ENCODE measurements at regions not wholly inside any gene's neighbourhood (a gene's known extent, or its start where the extent isn't known, plus 50 kb on each side); places are given as distances from the start of the nearest gene placed in this dataset.

- DNase-seq (ENCODE audit: low spot score), result no peak
Measured at GRCh38 chr4:8774071-8774470, 97.6 kb downstream of the HMX1 start.

DNA sequence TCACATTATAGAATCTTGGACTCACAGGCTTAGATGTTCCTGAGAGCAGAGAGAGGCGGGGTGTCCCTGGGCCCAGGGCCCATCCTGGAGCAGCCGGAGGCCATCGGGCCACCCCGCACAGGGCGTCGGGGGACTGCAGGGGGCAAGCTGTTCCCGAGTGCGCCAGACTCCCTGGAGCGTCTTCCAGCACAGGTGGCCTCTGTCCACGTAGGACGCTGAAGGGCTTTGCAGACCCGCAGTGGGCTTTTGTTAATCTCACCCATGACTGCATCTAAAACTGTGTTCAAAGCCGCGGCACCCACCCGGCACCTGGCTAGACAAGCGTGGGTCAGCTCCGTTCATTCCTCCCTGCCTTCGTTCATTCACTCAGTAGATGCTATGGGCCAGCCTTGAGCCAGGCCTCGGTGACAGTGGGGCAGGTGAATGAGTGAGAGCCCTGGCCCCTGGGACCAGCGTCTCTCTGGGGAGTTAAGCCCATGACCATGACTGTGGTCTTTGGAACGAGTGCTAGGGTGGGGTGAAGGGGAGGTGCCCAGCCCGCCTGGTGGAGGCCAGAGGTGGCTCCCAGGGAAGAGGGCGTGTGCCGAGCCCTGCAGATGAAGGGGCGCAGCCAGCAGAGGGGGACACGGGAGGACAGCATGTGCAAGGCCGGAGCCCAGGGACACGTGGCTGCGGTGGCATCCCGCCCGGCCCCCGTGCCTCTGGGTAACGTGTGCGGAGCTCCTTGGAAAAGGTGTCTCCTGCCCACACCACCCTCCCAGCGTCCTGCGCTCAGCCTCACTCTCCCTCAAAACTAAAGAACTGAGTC, 98.3 kb downstream of the HMX1 start:
- DNase-seq (ENCODE audit: low spot score), result no peak

DNA sequence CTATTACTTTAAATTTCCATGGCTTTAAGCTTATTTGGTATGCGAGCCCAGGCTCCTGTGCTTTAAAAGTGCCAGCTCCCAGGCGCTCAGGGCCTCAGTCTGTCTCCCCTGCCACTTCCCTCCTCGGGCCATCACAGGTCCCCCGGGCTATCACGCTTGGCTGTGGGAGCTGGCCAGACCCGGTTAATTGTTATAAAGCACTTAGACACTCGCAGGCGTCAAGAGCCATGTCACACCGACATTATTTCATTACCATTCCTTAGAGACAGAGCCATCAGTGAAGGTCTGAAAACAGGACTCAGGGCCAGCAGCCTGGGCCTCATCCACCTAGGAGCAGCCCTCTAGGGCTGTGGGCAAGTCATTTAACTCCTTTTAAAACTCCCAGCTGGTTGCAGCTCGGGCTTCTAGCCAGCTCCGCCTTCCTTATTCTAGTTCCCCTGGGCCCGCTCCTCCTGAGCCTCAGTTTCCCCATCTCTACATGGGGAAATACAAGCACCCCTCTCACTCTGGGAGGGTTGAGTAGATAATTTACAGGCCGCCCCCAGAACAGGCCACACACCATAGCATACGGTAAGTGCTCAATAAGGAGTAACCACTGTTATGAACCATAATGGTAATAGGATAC, 99.0 kb downstream of the HMX1 start:
- DNase-seq (ENCODE audit: low spot score), result no peak

DNA sequence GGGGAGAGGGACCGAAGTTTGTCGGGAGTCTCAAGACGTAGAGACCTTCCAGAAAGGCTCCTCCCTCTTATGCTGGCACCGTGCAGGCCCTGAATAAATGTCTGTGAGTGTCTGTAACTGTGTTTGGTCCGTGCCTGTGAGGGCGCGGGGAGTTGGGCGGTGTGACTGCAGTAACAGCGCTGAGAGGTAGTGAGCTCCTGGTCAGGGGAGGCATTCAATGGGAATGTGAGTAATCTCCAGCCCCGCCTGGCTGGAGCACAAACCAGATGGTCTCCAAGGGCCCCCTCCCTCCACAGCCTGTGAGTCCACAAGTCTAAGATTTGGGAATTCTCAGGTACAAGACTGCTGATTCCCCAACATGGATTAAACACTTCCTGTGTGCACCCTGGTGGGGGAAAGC, 100.0 kb downstream of the HMX1 start:
- no peak for DNase-seq (ENCODE audit: low spot score)

- no peak for DNase-seq (ENCODE audit: low spot score)
Measured at GRCh38 chr4:8771258-8771590, 100.4 kb downstream of the HMX1 start.

DNA sequence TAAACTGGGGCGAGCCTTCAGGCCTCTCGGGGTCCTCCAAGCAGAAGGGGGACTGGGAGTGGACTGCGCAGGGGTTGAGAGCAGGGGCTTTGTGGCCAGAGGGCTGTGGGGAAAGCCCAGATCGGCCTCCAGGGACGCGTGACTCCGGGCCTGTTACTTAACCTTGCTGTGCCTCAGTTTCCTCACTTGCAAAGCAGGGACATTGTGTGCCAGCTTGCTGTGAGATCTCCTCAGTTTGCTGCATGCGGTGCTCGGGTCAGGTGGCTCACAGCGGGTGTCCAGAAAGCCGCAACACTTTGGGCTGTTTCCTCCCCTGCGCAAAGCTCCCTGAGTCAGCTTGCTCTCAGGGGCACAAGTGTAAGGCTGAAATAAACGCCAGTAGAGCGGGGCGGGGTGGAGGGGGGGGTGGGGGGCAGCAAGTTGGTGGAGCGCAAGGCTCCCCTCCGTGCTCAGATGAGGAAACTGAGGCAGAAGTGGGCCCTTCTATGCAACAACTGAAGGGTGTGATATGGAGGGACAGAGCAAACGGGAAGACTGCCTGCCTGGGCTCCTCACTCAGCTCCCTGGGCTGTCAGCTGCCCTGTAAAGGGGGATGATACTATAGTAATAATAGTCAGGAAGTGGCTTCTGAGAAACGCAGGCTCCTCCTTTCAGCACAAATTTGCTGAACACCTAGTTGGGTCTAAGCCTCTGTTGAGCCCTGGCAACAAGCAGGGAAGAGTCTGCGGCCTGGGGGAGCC, 101.0 kb downstream of the HMX1 start:
- DNase-seq (ENCODE audit: low spot score), result no peak

GRCh38 chr4:8769645-8770517, 101.8 kb downstream of the HMX1 start:
- no peak for DNase-seq (ENCODE audit: low spot score)

DNA sequence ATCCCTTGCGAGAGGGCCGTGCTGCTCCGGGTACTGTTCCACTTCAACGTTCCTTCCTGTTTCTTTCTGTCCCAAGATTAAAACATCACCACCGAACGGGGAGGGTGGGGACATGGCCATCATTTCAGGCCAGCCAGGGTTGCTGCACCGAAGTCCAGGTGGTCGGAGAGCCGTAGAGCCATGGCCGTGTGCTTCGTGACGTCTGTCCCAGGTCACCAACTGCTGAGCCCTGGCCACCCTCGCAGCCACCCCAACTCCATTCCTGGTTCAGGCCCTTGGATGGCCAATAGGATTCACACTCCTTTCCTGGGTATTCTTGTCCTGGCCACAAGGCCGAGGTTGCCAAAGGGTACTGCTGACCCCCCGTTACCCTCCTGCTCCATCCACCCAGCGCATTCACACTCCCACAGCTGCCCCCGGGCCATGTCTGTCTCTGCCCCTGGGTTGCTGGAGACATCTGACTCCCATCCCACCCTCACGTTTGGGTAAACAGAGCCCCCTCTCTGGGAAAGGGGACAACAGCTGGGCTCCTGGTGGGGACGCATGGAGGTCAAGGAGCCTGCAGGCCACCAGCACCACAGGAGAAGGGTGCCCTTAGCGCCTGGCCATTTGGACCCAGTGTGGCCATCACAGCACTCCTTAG, 103.2 kb downstream of the HMX1 start:
- DNase-seq (ENCODE audit: low spot score), result no peak

DNA sequence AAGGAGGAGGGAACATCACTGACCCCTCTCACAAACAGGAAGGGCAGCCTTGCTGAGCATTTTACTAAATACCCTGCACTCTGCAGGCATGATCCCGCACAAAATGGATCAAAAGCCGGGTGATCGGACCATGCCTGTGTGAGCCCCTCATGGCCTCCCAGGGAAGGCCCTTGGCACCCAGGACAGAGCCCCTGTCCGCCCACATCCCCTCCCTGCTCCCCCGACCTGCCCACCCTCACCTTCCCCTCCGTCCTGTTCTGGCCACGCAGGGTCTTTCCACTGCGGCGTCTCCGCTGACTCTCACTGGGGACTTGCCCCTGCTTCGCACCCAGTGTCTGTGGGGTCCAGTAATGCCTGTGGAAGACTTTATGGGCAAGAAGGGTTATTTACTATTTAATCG, 105.0 kb downstream of the HMX1 start:
- no peak for DNase-seq (ENCODE audit: low spot score)

DNA sequence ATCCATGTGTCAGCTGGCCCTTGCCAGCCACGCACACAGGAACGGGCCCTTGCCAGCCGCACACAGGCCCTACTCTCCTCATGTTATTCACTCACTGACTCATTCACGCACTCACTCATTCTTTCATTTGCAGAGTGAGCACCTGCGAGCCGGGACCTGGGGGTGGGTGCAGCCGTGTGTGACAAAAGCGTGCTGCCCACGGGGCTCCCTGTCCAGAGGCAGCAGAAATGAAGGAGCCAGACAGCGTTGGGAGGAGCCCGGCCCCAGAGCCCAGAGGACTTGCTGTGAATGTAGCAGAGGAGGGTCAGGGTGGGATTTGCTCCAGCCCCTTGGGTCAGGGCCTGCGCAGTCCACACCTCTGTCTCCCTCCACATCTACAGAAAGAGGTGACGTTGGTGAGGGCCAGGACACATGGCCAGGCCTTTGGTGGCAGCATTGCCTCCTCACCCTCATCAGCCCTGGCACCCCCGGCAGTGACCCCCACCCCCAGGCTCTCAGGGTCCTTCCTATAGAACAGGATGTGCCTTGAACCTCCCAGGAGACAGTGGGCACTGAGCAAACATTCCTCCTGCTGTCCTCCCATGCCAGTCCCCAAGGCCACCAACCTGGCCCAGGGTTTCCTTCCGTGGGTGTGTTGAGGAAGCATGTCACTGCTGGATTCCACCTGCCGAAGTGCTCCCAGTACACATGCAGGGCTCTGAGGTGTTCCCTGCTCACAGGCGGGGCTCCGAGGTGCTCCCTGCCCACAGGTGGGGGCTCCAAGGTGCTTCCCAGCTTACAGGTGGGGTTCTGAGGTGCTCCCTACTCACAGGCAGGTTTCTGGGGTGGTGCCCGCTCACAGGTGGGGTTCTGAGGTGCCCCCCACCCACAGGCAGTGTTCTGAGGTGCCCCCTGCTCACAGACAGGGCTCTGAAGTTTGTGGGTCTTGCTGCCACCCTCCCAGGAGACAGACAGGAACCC, 105.7 kb downstream of the HMX1 start:
- no peak for DNase-seq (ENCODE audit: low spot score)

DNA sequence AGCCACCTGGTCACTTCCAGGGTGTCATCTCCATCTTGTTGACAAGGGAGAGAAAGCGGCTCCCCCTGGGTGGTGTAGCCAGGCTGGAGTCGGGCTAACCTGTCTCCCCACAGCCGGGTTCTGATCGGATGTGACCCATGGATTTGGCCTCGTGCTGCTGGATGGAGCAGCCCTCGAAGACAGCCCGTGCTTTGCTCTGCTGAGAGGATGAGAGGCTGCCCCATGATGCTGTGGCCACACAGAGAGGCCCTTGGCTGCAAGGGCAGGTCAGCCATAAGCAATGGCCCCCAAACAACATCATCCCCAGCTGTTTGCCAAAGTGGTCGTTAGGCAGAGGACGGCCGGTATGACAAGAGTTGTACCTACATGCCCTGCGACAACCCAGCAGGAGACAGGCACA, 106.6 kb downstream of the HMX1 start:
- DNase-seq (ENCODE audit: low spot score), result no peak

DNA sequence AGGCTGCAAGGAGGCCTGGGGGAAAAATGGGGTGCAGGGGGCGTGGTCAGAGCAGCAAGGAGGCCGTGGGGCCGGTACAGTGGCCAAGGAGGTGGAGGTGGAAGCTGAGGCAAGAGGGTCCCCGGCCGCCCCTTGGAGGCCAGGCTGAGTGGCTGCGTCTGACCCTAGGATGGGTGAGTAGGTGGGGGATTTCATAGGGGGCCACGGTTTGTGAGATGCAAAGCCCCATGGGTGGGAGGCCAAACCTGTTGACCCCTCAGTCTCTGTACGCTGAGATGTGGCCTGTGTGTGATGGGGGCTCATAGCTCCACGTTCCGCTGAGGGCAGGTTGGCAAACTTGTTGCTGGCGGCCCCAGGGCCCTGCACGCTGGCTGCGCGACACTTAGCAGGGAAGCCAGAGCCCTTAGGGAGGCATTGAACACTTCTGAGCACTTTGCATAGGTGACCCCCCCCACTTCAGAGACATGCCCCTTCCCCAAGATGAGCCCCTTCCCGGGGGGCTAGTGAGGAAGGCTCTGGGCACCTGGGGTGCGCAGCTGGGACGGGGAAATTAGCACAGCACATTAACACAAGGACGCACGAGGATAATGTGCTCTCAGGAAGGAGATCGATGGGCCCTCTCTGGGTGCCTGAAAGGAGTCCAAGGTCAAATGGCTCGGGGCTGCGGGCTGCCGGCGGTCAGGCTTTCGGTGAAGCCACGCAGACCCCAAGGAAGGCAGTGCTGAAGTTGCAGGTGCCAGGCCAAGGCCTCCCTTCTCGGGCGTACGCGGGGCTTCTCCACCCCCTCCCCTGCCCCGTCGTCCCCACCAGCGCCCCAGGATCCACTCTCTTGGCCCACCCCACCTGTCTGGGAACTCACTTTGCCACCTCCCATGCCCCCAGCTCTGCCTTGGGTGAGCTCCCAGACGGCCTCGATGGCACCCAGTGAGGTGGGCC, 107.4 kb downstream of the HMX1 start:
- DNase-seq (ENCODE audit: low spot score), result no peak

- no peak for DNase-seq (ENCODE audit: low spot score)
Measured at GRCh38 chr4:8762951-8763735, 108.5 kb downstream of the HMX1 start.

- no peak for DNase-seq (ENCODE audit: low spot score)
Measured at GRCh38 chr4:8762356-8762755, 109.3 kb downstream of the HMX1 start.

GRCh38 chr4:8761824-8762205, 109.8 kb downstream of the HMX1 start:
- no peak for DNase-seq (ENCODE audit: low spot score)

- no peak for DNase-seq (ENCODE audit: low spot score)
Measured at GRCh38 chr4:8761167-8761823, 110.3 kb downstream of the HMX1 start.

- no peak for DNase-seq (ENCODE audit: low spot score)
Measured at GRCh38 chr4:8760561-8760960, 111.1 kb downstream of the HMX1 start.

DNA sequence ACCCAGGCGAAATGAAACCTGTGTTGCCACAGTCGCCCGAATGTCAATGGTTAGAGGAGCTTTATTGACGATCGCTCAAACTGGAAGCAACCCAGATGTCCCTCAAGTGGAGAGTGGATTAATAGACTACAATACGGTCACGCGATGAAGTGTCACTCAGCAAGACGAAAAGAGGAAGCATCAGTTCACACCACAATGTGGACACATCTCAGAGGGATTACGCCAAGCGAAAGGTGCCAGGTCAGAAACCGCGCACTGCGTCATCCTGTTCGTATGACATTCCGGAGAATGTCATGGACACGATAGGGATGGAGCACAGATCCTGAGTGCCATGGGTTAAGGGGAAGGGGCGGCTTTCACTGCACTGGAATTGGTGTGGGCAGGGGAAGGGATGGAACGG, 111.7 kb downstream of the HMX1 start:
- DNase-seq (ENCODE audit: low spot score), result no peak
